H1 (cell line): ENCODE measurements at regions not wholly inside any gene's neighbourhood (a gene's known extent, or its start where the extent isn't known, plus 50 kb on each side); places are given as distances from the start of the nearest gene placed in this dataset.

ENCODE experiments used
- BRCA1 ChIP-seq: IDR thresholded peaks from 2 replicates; pipeline ENCODE4 v1.6.1; 2012; ENCODE audit warnings: low read depth, low read length, improper control_type of control experiment
- RAD21 ChIP-seq, 2 experiments: IDR thresholded peaks in 1 of 2; conservative IDR thresholded peaks in 1 of 2; 2 replicates each; pipeline ENCODE4 v1.6.1; 2011; ENCODE audit warnings: low read depth in 2 of 2, low read length in 2 of 2, improper control_type of control experiment in 1 of 2, inconsistent platforms in 1 of 2, mild to moderate bottlenecking in 1 of 2, moderate library complexity in 1 of 2
- YY1 ChIP-seq: IDR thresholded peaks from 2 replicates; pipeline ENCODE4 v1.6.1; 2011; ENCODE audit warnings: low read depth, mild to moderate bottlenecking, low read length

- TF ChIP-seq YY1 (no peak), BRCA1 (no peak), RAD21 (IDR thresholded peaks at IDR 0.05 in 1 of 2, conservative IDR thresholded peaks at IDR 0.05 in 1 of 2; ENCODE audit: low read depth in 2 of 2, low read length in 2 of 2) (no peak)
Observed at GRCh38 chr6:166056637-166057036, 111.0 kb downstream of the TBXT start (continued).
